ENCODE measurements at regions not wholly inside any gene's neighbourhood (a gene's known extent, or its start where the extent isn't known, plus 50 kb on each side); places are given as distances from the start of the nearest gene placed in this dataset.

- Histone ChIP-seq H3K9me3 (no peaks in the 10 kb centered on the region), H3K27ac (no peak overlapping the region), H3K4me3 (no peak overlapping the region), H3K27me3 (peaks cover 0 to 7% of the 10 kb centered on the region in 2 donors), H3K36me3 (no peaks in the 10 kb centered on the region), H3K4me1 (no peaks in the 10 kb centered on the region)
- intact Hi-C loops (cut with DNase I; ENCODE audit: low total_unique reads): no loop called here
- DNase-seq (ENCODE audit: low spot score in 2 of 2): peak in 1 of 2 donors; percentile 37
- TF ChIP-seq CTCF (IDR thresholded peaks at IDR 0.05) (no peak), POLR2A (IDR thresholded peaks at IDR 0.05) (no peak), POLR2AphosphoS5 (IDR thresholded peaks at IDR 0.05) (no peak)
These were observed 130.8 kb downstream of the HMX1 start for GRCh38 chr4:8740666-8741395.

- peak in 1 of 2 donors; percentile 38 for DNase-seq (ENCODE audit: low spot score in 2 of 2)
- no peak overlapping the region for H3K4me3 ChIP-seq
- TF ChIP-seq POLR2A (IDR thresholded peaks at IDR 0.05) (no peak), POLR2AphosphoS5 (IDR thresholded peaks at IDR 0.05) (no peak), CTCF (IDR thresholded peaks at IDR 0.05) (no peak)
- H3K9me3 ChIP-seq: peaks cover 0 to under 1% of the 10 kb centered on the region in 2 donors
- no peaks in the 10 kb centered on the region for H3K36me3 ChIP-seq
- no peaks in the 10 kb centered on the region for H3K4me1 ChIP-seq
- no peak overlapping the region for H3K27ac ChIP-seq
- intact Hi-C loops (cut with DNase I; ENCODE audit: low total_unique reads): no loop called here
- peaks cover 0 to 7% of the 10 kb centered on the region in 2 donors for H3K27me3 ChIP-seq
These were observed 131.6 kb downstream of the HMX1 start for GRCh38 chr4:8739820-8740665.

- Histone ChIP-seq H3K9me3 (peaks cover 0 to 8% of the 10 kb centered on the region in 2 donors), H3K27ac (no peak overlapping the region), H3K4me3 (no peak overlapping the region), H3K36me3 (no peaks in the 10 kb centered on the region), H3K27me3 (peaks cover 0 to 7% of the 10 kb centered on the region in 2 donors), H3K4me1 (no peaks in the 10 kb centered on the region)
- no peak for TF ChIP-seq POLR2A (IDR thresholded peaks at IDR 0.05)
- intact Hi-C loops (cut with DNase I; ENCODE audit: low total_unique reads): no loop called here
- DNase-seq (ENCODE audit: low spot score in 2 of 2): peak in 1 of 2 donors; percentile 44
These were observed 132.3 kb downstream of the HMX1 start for GRCh38 chr4:8739317-8739716.

GRCh38 chr4:8738471-8738931 lies 133.1 kb downstream of the HMX1 start:
- H3K9me3 ChIP-seq: peaks cover 0 to 16% of the 10 kb centered on the region in 2 donors
- intact Hi-C loops (cut with DNase I; ENCODE audit: low total_unique reads): no loop called here
- H3K4me3 ChIP-seq: no peak overlapping the region
- no peaks in the 10 kb centered on the region for H3K4me1 ChIP-seq
- no peaks in the 10 kb centered on the region for H3K36me3 ChIP-seq
- peak; percentile 2 to 42 for DNase-seq (ENCODE audit: low spot score in 2 of 2)
- TF ChIP-seq POLR2A (IDR thresholded peaks at IDR 0.05) (no peak), CTCF (IDR thresholded peaks at IDR 0.05) (no peak), POLR2AphosphoS5 (IDR thresholded peaks at IDR 0.05) (no peak)
- no peak overlapping the region for H3K27ac ChIP-seq
- H3K27me3 ChIP-seq: peaks cover 0 to 7% of the 10 kb centered on the region in 2 donors

- peaks cover 4 to 21% of the 10 kb centered on the region in 2 donors for H3K9me3 ChIP-seq
- intact Hi-C loops (cut with DNase I; ENCODE audit: low total_unique reads): no loop called here
- no peak overlapping the region for H3K27ac ChIP-seq
- peaks cover 0 to 5% of the 10 kb centered on the region in 2 donors for H3K27me3 ChIP-seq
- no peaks in the 10 kb centered on the region for H3K4me1 ChIP-seq
- TF ChIP-seq POLR2A (IDR thresholded peaks at IDR 0.05): no peak
- no peak for TF ChIP-seq POLR2AphosphoS5 (IDR thresholded peaks at IDR 0.05)
- TF ChIP-seq CTCF (IDR thresholded peaks at IDR 0.05): no peak
- H3K36me3 ChIP-seq: no peaks in the 10 kb centered on the region
- DNase-seq (ENCODE audit: low spot score in 2 of 2): peak; percentile 6 to 46
- H3K4me3 ChIP-seq: no peak overlapping the region
These were observed 133.9 kb downstream of the HMX1 start for GRCh38 chr4:8737601-8738279.

Data from breast epithelium (tissue), 4 donors.